ENCODE measurements at regions not wholly inside any gene's neighbourhood (a gene's known extent, or its start where the extent isn't known, plus 50 kb on each side); places are given as distances from the start of the nearest gene placed in this dataset.

DNA sequence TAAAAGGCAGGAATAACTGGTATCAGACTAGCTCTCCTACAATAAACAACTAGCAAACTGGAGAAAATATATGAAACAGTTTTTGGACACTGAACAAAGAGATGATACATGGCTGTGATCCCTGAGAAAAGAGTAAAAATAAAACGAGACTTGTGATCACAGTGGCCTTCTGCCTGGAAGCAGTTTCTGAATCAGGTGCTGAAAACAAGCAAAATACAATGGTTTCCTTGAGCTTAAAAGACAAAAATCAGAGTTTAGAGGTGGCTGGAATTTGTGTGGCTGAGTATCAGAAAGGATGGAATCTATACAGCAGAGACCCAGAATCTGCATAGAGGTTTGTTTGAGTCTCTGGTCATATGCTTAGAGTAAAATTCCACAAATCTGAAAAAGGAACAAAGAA lies 242.5 kb upstream of the SOX9 start (continued):
- no peak for TF ChIP-seq POLR2AphosphoS5 (IDR thresholded peaks at IDR 0.05; ENCODE audit: low read depth, low read length)
- TF ChIP-seq MAFK (IDR thresholded peaks at IDR 0.05; ENCODE audit: low read depth, low read length), result no peak
- TF ChIP-seq, protein P1, sequence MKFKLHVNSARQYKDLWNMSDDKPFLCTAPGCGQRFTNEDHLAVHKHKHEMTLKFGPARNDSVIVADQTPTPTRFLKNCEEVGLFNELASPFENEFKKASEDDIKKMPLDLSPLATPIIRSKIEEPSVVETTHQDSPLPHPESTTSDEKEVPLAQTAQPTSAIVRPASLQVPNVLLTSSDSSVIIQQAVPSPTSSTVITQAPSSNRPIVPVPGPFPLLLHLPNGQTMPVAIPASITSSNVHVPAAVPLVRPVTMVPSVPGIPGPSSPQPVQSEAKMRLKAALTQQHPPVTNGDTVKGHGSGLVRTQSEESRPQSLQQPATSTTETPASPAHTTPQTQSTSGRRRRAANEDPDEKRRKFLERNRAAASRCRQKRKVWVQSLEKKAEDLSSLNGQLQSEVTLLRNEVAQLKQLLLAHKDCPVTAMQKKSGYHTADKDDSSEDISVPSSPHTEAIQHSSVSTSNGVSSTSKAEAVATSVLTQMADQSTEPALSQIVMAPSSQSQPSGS (IDR thresholded peaks at IDR 0.05; ENCODE audit: low read length), result no peak
- TF ChIP-seq, protein P2, sequence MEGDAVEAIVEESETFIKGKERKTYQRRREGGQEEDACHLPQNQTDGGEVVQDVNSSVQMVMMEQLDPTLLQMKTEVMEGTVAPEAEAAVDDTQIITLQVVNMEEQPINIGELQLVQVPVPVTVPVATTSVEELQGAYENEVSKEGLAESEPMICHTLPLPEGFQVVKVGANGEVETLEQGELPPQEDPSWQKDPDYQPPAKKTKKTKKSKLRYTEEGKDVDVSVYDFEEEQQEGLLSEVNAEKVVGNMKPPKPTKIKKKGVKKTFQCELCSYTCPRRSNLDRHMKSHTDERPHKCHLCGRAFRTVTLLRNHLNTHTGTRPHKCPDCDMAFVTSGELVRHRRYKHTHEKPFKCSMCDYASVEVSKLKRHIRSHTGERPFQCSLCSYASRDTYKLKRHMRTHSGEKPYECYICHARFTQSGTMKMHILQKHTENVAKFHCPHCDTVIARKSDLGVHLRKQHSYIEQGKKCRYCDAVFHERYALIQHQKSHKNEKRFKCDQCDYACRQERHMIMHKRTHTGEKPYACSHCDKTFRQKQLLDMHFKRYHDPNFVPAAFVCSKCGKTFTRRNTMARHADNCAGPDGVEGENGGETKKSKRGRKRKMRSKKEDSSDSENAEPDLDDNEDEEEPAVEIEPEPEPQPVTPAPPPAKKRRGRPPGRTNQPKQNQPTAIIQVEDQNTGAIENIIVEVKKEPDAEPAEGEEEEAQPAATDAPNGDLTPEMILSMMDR (IDR thresholded peaks at IDR 0.05; ENCODE audit: control extremely low read depth in 1 of 3, insufficient read depth in 1 of 3, low read depth in 1 of 3, low read length in 3 of 3), result no peak
- TF ChIP-seq NANOG (IDR thresholded peaks at IDR 0.05; ENCODE audit: insufficient read depth, low read depth, low read length, poor library complexity, severe bottlenecking), result no peak
